NCI-H2227 treated with DMSO at 0.1 percent for 48 hours (cell line): ENCODE measurements at regions not wholly inside any gene's neighbourhood (a gene's known extent, or its start where the extent isn't known, plus 50 kb on each side); places are given as distances from the start of the nearest gene placed in this dataset.

Experiments
- DNase-seq: peaks from one replicate; lab custom pipeline; 2025; lab: John Stamatoyannopoulos, UW

DNA sequence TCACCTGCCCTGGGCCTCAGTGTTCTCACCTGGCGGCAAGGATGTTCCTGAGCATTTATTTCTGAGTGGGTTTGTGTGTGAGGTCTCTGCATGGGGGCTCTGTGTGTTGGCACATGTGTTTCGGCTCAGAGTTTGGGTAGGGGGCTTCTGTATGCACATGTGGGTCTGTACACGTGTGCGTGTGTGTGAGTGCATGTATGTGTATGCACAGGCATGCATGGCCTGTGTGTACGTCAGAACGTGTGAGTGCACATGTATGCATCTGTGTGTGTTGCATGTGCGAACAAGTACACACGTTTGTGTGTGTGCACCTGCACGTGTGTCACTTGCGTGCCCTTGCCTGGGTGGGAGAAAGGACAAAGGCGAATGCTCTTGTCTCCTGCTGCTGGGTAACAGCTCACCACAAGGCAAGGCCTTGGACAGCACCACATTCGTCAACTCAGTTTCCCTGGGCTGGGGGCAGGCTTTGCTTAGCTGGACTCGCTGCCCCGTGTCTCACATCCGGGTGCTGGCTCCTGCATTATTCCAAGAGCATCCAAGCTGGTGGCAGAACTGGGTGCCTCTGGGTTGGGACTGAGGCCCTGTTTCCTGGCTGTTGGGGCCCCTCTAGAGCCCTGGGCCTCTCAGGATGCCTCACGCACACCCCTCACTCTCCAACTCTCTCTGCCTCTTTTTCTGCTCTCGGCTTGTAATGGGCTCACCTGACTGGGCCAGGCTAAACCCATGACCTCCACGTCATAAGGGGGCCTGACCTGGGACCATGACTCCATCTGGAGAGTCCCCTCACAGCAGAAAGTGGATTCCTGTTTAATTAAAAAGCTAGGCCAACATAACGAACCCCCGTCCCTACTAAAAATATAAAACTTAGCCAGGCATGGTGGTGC is 153.6 kb upstream of the C14orf180 start:
- DNase-seq: no peak

DNA sequence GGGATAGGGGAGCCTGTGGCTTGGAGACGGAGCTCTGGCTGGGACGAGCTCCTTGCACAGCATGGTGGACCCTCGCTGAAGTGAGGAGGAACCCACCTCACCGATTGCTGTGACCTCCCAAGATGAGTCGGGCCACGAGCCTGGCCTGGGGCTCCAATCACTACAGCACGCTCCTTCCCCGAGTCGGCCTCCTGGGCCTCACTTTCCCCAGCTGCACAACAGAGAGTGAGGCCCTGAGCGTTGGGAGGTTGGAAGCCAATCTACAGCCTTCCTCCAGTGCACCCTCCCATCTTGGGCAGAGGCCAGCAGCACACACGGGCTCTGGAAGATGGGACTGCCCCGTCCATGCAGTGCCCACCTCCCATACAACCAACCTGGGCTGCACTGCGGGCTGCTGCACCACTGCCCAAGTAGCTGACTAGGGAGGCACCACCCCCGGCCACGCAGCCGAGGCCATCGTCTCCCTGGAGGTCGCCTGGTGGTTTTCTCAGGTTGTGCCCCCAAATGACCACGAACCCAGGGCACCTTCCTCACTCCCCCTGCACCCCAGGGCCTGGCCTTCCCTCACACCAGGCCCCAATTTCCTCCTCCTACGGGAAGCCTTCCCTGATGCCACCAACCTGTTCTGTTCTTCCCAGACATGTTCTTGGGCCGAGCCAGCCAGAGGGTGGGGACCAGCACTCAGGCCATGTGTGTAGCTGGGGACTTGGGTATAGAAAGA is 152.3 kb upstream of the C14orf180 start:
- no peak for DNase-seq

GRCh38 chr14:104428333-104428851 is 151.2 kb upstream of the C14orf180 start:
- DNase-seq: no peak

GRCh38 chr14:104428860-104429259 is 150.7 kb upstream of the C14orf180 start:
- DNase-seq: no peak

DNA sequence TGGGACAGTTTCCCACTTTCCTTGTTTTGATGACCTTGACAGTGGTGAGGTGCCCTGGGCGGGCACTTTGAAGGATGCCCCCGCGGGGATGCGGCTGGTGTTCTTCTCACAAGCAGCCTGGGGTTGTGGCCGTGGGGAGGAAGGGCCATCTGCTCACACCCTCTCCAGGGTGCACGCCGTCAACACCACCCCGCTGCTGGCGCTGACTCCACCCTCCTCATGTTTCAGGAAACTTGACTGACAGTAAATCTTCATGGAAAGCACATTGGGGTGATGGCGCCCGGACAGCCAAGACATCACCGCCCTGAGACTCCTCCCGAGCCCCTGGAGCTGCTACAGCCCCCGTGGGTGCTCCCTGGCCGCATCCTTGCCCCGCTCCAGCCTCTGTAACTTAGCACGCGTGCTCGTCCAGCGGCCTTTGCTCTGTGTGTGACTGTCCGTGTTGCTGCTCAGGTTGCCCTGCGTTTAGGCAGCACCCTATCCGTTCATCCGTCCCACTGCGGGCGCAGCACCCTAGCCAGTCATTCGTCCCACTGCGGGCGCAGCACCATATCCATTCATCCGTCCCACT is 150.2 kb upstream of the C14orf180 start:
- no peak for DNase-seq

DNA sequence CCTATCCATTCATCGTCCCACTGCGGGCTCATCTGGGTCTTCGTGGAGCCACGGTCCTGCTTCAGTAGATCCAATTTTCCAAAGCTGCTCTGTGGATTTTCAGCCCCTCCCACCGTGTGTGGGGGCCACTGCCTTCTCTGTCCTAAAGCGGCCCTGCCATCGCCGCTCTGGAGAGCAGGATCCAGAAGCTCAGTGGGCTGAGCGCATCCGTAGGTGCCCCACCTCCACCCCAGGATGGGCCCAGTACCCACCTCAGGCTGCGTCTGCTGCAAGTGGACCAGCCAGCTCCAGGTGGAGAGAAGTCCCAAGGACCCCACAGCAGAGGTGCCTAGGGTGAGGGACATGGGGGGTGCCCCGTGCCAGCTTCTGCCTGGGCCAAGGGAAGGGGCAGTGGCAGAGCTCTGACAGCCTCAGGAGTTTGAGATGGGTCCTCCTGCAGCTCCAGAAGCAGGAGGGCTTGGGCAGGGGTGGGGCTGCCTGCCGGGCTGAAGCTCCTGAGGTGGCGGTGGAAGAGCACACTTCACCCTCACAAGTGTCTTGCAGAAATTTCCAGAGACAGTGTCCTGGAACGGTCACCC is 148.1 kb upstream of the C14orf180 start:
- DNase-seq: no peak

DNA sequence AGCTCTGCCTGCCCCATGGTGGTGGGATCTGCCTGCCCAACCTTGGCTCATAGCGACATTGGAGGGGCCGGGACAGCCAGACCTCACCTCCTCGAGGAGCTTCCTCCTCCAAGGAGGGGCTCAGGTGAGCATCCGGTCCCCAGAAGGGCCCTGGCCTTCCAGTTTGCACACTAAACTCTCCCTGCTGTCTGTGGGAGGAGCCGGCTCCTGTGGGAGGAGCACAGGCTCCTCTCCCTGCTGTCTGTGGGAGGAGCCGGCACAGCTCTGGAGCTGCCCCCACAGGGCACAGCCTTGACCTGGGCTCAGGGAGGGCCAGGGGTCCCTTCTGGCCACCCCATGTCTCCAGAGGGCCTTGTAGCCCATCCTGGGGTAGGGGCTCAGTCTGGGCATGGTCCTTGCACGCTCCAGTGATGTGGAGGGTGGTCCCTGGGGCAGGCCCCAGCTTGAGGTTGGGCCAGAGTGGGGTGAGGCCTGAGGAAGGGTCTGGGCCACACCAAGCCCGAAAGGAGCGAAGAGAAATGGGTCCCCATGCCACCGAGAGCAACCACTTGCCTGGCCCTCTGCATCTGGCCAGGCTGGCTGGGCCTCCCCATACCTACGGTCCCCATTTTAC is 147.5 kb upstream of the C14orf180 start:
- DNase-seq: no peak

GRCh38 chr14:104432611-104433231 is 146.8 kb upstream of the C14orf180 start:
- no peak for DNase-seq

DNA sequence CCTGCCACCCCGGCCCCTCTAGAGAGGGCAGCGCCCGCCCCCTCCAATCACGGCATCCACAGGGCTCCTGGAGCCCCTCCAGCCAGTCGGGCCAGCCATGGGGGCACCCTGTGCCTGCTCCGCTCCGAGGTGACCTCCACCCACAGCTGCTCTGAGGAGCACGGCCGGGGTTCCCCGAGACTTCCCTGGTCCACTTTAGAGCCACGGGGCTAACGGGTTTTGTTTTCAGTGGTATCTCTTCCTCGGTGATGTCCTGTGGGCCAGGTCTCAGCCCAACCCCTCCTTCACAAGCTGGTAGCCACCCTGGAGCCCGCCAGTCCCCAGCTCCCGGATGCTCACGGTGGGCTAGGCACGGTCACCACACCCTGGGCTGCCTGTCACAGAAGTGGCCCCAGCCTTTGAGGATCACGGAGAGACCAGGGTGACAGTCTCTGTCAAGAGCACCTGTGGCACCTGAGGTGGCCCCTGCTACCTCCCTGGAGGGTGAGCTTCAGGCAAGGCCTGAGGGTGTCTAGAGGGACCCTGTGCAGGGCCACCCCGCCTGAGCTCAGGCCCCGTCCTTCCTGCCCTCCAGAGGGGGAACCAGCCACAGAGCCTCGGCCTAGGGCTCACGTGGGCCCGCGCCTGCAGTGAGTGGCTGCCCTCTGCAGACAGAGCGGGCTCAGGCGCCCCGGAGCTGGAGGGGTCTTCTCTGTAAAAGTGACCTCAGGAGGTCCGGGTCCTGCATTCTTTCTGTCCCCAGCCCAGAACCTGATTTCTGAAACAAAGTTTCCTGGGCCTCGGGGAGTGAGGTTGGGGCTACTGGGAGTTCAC is 146.0 kb upstream of the C14orf180 start:
- no peak for DNase-seq

GRCh38 chr14:104434214-104435076 is 145.1 kb upstream of the C14orf180 start:
- no peak for DNase-seq

DNA sequence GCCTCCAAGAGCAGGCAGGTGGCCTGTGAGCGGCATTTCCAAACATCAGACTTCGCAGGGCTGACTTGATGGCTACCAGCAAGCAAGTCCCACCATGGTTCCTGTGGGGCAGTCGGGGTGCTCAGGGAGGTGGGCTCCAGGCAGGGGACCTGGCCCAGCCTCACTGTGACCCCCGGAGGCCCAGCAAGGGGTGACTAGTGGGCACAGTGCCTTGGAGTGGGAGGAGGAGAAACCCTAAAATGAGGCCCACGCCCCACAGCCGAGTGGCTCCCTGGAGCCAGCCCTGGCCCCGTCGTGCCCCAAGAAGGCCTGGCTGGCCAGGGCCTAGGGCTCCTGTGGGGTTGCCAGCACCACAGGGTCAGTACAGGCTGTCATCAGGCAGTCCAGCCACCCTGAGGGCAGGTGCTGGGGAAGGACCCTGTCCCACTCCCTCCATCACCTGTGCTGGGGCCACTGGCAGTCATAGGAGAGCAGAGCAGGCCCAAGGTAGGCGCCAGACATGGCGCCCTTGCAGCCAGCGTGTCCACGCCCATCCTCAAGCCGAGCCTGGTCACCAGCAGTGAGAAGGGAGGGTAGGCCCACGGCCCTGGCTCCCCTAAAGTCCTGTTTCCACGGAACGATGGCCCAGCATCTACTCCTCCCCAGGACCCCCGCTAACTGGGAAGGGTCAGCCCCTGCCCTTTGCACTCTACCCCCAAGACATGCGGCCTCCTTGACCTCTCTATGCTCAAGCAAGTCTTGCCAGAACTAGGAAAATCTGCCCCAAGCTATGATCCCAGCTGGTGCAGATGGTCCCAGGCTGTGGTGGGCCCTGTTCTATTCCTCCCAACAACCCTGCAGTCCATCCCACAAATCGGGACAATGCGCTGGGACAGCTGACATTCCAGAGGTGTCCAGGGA is 144.2 kb upstream of the C14orf180 start:
- no peak for DNase-seq

GRCh38 chr14:104436047-104436591 is 143.4 kb upstream of the C14orf180 start:
- no peak for DNase-seq

DNA sequence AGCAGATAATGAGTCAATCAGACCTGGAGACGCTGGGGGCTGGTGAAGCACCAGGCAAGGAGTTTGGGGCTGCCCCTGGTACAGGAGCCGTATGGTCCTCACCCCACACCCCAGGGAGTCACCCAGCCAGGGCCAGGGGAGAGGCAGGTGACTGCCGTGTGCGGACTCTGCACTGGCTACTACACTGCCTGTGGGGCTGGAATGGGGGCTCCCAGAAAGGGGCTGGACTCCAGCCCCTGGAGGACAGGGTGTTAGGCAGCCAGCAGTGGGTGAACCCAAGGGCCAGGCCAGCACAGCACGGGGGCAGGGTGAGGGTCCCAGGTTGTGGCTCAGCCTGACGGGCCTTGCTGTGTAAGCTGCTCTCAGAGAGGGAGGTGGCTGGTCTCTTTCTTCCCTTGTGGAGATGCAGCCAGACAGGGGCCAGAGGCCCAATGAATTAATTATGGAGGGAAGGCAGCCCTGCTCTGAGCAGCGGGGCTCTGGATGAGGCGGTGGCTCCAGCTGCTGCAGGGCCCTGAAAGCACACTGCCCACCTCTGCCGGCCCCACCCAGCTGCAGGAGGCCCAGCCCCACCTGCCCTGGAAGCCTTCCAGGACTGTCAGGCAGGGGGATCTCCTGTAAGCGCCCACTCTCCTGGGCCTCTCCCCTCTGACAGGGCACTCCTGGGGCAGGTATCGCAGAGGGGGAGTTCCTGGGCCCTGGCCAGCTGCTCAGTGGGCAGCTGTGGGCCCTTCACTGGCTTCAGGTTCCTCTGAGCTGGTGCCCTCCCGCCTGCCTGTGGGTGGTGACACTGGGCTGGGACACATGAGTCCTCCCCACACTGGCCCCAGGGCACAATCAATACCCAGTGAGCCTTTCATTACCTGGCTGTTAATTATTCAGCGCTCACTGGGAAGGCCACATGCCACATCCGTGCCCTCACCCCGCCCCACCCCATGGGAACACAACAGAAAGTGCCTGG is 142.5 kb upstream of the C14orf180 start:
- DNase-seq: peak; percentile 19

DNA sequence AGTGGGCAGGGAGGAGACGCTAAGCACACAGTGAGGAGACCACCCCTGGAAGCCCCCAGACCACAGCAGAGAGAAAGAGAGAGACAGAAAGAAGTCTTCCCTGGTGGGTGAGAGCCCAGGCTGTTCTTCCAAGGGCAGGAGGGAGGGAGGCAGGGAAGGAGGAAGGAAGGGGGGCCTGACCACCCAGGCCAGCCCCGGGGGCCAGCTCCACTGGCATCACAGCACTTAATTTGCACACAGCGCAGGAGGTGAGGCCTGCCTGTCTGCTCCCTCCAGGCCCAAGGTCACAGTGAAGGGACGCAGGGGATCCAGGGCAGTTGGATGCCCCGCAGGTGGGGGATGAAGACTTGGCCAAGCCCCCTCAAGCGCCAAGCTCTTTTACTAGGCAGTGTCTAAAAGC is 141.9 kb upstream of the C14orf180 start:
- no peak for DNase-seq

DNA sequence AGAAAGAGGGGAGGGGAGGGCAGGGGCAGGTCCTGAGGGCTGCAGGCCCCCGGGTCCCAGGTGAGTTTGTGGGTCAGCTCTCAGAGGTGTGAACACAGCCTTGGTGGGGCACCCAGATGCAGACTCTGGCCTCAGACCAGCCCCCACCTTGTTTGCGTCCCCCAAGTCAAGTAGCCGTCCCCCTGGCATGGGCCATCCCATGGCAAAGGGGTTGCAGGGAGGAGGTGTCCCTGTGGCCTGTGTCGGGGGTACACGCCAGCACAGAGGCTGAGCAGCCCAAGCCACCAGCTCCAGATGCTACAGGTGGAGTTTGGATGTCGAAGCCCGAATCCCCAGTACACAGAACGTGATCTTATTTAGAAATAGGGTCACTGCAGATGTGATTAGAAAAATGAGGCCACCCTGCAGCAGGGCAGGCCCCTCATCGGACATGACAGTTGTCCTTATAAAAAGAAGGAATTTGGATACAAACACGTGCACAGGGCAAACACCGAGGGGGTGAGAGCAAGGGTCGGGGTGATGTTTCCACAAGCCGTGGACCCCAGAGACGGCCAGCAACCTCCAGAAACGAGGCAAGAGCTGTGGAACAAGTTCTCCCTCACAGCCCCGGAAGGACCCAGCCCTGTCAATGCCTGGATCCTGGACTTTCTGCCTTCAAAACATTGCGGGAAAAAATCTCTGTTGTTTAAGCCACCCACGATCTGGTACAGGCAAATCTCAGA is 141.2 kb upstream of the C14orf180 start:
- no peak for DNase-seq

DNA sequence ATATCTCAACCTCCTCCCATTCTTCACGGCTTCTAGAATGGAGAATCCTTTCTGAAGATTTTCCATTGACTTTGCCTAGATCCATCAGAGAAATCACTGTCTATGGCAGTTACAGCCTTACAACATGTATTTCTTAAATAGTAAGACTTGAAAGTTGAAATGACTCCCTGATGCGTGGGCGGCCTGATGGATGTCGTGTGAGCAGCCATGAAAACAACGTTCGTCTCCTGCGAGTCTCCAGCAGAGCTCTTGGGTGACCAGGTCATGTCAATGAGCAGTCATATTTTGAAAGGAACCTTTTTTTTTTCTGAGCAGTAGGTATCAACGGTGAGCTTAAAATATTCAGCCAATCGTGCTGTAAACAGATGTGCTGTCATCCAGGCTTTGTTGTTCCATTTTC is 139.9 kb upstream of the C14orf180 start:
- DNase-seq: no peak
